PC-9 (cell line): ENCODE measurements at regions not wholly inside any gene's neighbourhood (a gene's known extent, or its start where the extent isn't known, plus 50 kb on each side); places are given as distances from the start of the nearest gene placed in this dataset.

Experiments
- EZH2 ChIP-seq: fragments of 200-600 bp; sonication (generic); IDR thresholded peaks from 2 replicates; pipeline ENCODE4 v1.8.0; 2017; ENCODE audit warnings: antibody characterized with exemption, low read depth
- TF ChIP-seq, protein P1 (sequence below): fragments of 200-600 bp; sonication (generic); conservative IDR thresholded peaks from 2 replicates; pipeline ENCODE4 v1.6.1; 2017; ENCODE audit warnings: mixed run types, antibody characterized with exemption, mild to moderate bottlenecking, moderate library complexity

GRCh38 chr7:156479596-156479995 lies 161.0 kb upstream of the RNF32 start:
- TF ChIP-seq, protein P1, sequence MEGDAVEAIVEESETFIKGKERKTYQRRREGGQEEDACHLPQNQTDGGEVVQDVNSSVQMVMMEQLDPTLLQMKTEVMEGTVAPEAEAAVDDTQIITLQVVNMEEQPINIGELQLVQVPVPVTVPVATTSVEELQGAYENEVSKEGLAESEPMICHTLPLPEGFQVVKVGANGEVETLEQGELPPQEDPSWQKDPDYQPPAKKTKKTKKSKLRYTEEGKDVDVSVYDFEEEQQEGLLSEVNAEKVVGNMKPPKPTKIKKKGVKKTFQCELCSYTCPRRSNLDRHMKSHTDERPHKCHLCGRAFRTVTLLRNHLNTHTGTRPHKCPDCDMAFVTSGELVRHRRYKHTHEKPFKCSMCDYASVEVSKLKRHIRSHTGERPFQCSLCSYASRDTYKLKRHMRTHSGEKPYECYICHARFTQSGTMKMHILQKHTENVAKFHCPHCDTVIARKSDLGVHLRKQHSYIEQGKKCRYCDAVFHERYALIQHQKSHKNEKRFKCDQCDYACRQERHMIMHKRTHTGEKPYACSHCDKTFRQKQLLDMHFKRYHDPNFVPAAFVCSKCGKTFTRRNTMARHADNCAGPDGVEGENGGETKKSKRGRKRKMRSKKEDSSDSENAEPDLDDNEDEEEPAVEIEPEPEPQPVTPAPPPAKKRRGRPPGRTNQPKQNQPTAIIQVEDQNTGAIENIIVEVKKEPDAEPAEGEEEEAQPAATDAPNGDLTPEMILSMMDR = no peak
- no peak for TF ChIP-seq EZH2
